PC-9 (cell line): ENCODE measurements at regions not wholly inside any gene's neighbourhood (a gene's known extent, or its start where the extent isn't known, plus 50 kb on each side); places are given as distances from the start of the nearest gene placed in this dataset.

Source experiments
- BruUV-seq: library from RNA; stranded (reverse); fragments of 400-500 nt; replicated peaks from 2 replicates; lab custom pipeline; 2021; lab: Mats Ljungman, UMichigan
- CTCF ChIA-PET: fragments of 300-600 bp; sonication (Branson Sonifier 250); formaldehyde crosslinking; loops from one replicate; lab custom pipeline; 2022; ENCODE audit warnings: antibody characterized with exemption; lab: Charles Lee
- POLR2A ChIA-PET: fragments of 300-600 bp; sonication (Branson Sonifier 250); formaldehyde crosslinking; loops from one replicate; lab custom pipeline; 2022; ENCODE audit warnings: antibody characterized with exemption; ENCODE audit not compliant: unreplicated experiment; lab: Charles Lee
- DNase-seq, 2 experiments: peaks; one replicate each; pipeline versions ENCODE4 v3.0.0 to v3.0.0-alpha.2; 2015 to 2022; ENCODE audit warnings: mixed read lengths in 1 of 2
- H2AFZ ChIP-seq: fragments of 200-600 bp; sonication (generic); 2 replicates; pipeline ENCODE4 v1.8.1; 2017; ENCODE audit warnings: antibody characterized with exemption
- H3F3A ChIP-seq: fragments of 200-600 bp; sonication (generic); 2 replicates; pipeline ENCODE4 v1.8.1; 2017; ENCODE audit warnings: antibody characterized with exemption, mild to moderate bottlenecking, low read depth; ENCODE audit not compliant: insufficient read depth
- H3K27ac ChIP-seq: fragments of 200-600 bp; sonication (generic); 2 replicates; pipeline ENCODE4 v1.6.1; 2016; ENCODE audit warnings: mixed run types
- H3K27me3 ChIP-seq: fragments of 200-600 bp; sonication (generic); 2 replicates; pipeline ENCODE4 v1.6.1; 2016; ENCODE audit warnings: low read depth, mixed run types; ENCODE audit not compliant: insufficient read depth
- H3K36me3 ChIP-seq: fragments of 200-600 bp; sonication (generic); 2 replicates; pipeline ENCODE4 v1.6.1; 2016; ENCODE audit warnings: low read depth, mixed run types
- H3K4me1 ChIP-seq: fragments of 200-600 bp; sonication (generic); replicated peaks from 2 replicates; pipeline ENCODE4 v1.6.1; 2016; ENCODE audit warnings: mixed run types; ENCODE audit not compliant: insufficient read depth
- H3K4me2 ChIP-seq: fragments of 200-600 bp; sonication (generic); 2 replicates; pipeline ENCODE4 v1.6.1; 2017; ENCODE audit warnings: mixed run types
- H3K4me3 ChIP-seq: fragments of 200-600 bp; sonication (generic); 2 replicates; pipeline ENCODE4 v1.6.1; 2016; ENCODE audit warnings: mixed run types
- H3K79me2 ChIP-seq: fragments of 200-600 bp; sonication (generic); 2 replicates; pipeline ENCODE4 v1.6.1; 2017; ENCODE audit warnings: low read depth, mixed run types
- H3K9me2 ChIP-seq: fragments of 200-600 bp; sonication (generic); 2 replicates; pipeline ENCODE4 v1.8.1; 2017; ENCODE audit warnings: mild to moderate bottlenecking; ENCODE audit not compliant: insufficient read depth
- H3K9me3 ChIP-seq: fragments of 200-600 bp; sonication (generic); 2 replicates; pipeline ENCODE4 v1.8.1; 2016; ENCODE audit warnings: low read depth; ENCODE audit not compliant: insufficient read depth
- H4K20me1 ChIP-seq: fragments of 200-600 bp; sonication (generic); 2 replicates; pipeline ENCODE4 v1.8.1; 2017; ENCODE audit not compliant: insufficient read depth
- EZH2 ChIP-seq: fragments of 200-600 bp; sonication (generic); IDR thresholded peaks from 2 replicates; pipeline ENCODE4 v1.8.0; 2017; ENCODE audit warnings: antibody characterized with exemption, low read depth
- intact Hi-C: fragments of 100-400 bp; cut with micrococcal nuclease; formaldehyde crosslinking; loops from one replicate; pipeline ENCODE4 v1.10.0; 2022; ENCODE audit not compliant: unreplicated experiment
- TF ChIP-seq, protein P1 (sequence below): fragments of 200-600 bp; sonication (generic); conservative IDR thresholded peaks from 2 replicates; pipeline ENCODE4 v1.6.1; 2017; ENCODE audit warnings: mixed run types, antibody characterized with exemption, mild to moderate bottlenecking, moderate library complexity

DNA sequence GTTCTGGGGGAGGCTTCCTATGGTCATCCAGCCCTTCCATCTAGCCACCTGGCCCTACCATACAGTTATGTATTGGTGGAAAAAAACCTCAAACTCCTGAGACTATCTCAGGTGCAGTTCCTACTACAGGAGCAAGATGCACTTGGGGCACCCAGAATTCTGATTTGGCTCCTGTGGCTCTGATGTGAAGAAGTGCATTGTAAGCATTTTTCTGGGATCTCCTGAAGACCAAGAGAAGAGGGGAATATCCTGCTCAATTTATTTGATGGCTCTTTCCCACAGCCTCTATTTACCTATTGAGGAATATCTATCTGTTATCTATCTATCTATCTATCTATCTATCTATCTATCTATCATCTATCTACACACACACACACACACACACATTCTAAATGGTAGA is 1981.5 kb downstream of the TP53TG3F start:
- Histone ChIP-seq H3K27me3 (no peaks in the 10 kb centered on the region), H3K27ac (no peak overlapping the region), H3K79me2 (no peaks in the 10 kb centered on the region), H4K20me1 (no peaks in the 10 kb centered on the region), H3K9me3 (0 out of 2 replicates have a peak, but pooled peaks cover 9% of the 10 kb centered on the region), H3K4me2 (no peak overlapping the region), H2AFZ (no peak overlapping the region), H3K36me3 (no peaks in the 10 kb centered on the region), H3K4me3 (no peak overlapping the region), H3F3A (no peaks in the 10 kb centered on the region), H3K9me2 (no peaks in the 10 kb centered on the region), H3K4me1 (no peaks in the 10 kb centered on the region)
- POLR2A ChIA-PET = no interaction called here
- CTCF ChIA-PET = no interaction called here
- intact Hi-C loops = no loop called here
- no TSS peak for BruUV-seq
- no peak for DNase-seq
- TF ChIP-seq, protein P1, sequence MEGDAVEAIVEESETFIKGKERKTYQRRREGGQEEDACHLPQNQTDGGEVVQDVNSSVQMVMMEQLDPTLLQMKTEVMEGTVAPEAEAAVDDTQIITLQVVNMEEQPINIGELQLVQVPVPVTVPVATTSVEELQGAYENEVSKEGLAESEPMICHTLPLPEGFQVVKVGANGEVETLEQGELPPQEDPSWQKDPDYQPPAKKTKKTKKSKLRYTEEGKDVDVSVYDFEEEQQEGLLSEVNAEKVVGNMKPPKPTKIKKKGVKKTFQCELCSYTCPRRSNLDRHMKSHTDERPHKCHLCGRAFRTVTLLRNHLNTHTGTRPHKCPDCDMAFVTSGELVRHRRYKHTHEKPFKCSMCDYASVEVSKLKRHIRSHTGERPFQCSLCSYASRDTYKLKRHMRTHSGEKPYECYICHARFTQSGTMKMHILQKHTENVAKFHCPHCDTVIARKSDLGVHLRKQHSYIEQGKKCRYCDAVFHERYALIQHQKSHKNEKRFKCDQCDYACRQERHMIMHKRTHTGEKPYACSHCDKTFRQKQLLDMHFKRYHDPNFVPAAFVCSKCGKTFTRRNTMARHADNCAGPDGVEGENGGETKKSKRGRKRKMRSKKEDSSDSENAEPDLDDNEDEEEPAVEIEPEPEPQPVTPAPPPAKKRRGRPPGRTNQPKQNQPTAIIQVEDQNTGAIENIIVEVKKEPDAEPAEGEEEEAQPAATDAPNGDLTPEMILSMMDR = no peak
- no peak for TF ChIP-seq EZH2

DNA sequence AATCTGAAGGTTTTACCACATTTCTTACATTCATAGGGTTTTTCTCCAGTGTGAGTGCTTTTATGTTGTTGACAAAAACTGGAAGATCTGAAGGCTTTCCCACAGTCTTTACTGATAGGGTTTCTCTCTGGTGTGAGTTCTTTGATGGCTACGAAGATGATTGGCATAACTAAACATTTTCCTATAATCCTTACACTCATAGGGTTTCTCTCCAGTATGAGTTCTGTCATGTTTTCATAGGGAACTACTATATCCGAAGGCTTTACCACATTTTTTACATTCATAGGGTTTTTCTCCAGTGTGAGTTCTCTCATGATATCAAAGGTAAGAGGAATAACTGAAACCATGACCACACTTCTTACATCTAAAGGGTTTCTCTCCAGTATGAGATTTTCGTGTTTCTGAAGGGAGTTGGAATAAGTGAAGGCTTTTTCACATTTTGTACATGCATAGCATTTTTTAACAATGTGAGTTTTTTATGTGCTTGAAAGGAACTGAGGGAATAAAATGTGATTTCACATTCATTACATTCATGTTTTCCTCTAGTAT is 1987.7 kb downstream of the TP53TG3F start:
- H3K4me3 ChIP-seq = no peak overlapping the region
- no peaks in the 10 kb centered on the region for H3K79me2 ChIP-seq
- no peaks in the 10 kb centered on the region for H3K4me1 ChIP-seq
- no peak for DNase-seq
- H3K27me3 ChIP-seq = no peaks in the 10 kb centered on the region
- ChIA-PET POLR2A (no interaction called here), CTCF (no interaction called here)
- peaks cover 26% of the 10 kb centered on the region; the same call in 1 of the 2 replicates for H3K9me3 ChIP-seq
- H3K4me2 ChIP-seq = no peak overlapping the region
- no peak overlapping the region for H3K27ac ChIP-seq
- H3F3A ChIP-seq = no peaks in the 10 kb centered on the region
- no peaks in the 10 kb centered on the region for H3K9me2 ChIP-seq
- H4K20me1 ChIP-seq = no peaks in the 10 kb centered on the region
- no peak for TF ChIP-seq EZH2
- TF ChIP-seq, protein P1 = no peak
- H3K36me3 ChIP-seq = no peaks in the 10 kb centered on the region
- intact Hi-C loops = no loop called here
- H2AFZ ChIP-seq = no peak overlapping the region
- BruUV-seq = no TSS peak

DNA sequence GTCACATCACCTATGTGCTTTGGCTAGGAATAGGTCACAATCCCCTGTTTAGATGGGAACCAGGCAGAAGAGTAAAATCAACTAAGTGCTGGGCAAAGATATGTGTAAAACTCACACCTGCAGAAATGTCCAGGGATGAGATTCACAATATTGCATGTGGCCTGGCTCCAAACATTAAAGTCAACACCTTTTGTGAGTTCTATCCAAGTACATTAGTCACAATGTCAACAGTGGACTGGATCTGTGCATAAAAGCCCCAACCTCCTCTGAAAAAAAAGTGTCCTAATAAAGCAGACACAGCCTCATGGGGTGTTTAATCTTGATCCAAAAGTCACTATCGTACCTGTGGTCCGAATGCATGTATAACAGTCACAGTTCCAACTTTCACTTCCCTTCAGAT is 1990.3 kb downstream of the TP53TG3F start:
- Histone ChIP-seq H3K4me3 (no peak overlapping the region), H3K9me3 (peaks cover 22% of the 10 kb centered on the region; the same call in 1 of the 2 replicates), H3F3A (no peaks in the 10 kb centered on the region), H3K79me2 (no peaks in the 10 kb centered on the region), H3K27ac (no peak overlapping the region), H3K9me2 (no peaks in the 10 kb centered on the region), H4K20me1 (no peaks in the 10 kb centered on the region), H3K36me3 (no peaks in the 10 kb centered on the region), H3K27me3 (no peaks in the 10 kb centered on the region), H3K4me2 (no peak overlapping the region), H2AFZ (no peak overlapping the region), H3K4me1 (no peaks in the 10 kb centered on the region)
- ChIA-PET POLR2A (no interaction called here), CTCF (no interaction called here)
- no peak for DNase-seq
- intact Hi-C loops = no loop called here
- TF ChIP-seq EZH2 = no peak
- TF ChIP-seq, protein P1 = no peak
- BruUV-seq = no TSS peak
